ENCODE measurements at regions not wholly inside any gene's neighbourhood (a gene's known extent, or its start where the extent isn't known, plus 50 kb on each side); places are given as distances from the start of the nearest gene placed in this dataset.

DNA sequence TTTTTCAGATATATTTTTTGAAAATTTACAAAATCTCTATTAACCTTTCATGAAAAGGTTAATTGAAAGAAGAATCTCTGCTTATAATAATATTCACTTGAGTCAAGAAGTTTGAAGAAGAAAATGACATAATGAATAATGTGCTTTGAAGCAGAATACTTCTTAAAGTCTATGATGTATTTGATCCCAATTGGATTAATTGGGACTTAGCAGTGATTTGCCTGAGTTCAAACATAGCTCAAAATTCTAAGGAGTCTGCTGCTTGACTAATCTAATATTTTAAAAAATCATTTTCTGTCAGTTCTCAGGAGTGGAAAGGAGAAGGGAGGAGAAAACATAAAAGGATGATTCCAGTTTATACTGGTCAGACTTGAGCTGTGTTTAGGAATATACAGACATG lies 1150.4 kb upstream of the INTU start:
- BruUV-seq (replicated peaks) = no TSS peak
- Histone ChIP-seq H4K20me1 (replicated peaks; ENCODE audit: control insufficient read depth, extremely low read depth, insufficient read depth, low read length) (no peaks in the 10 kb centered on the region), H3K4me3 (replicated peaks in 1 of 3; ENCODE audit: insufficient read depth in 1 of 3, low read depth in 1 of 3, low read length in 3 of 3) (no peak overlapping the region), H2AFZ (ENCODE audit: low read depth, low read length) (no peak overlapping the region), H3K9me1 (replicated peaks; ENCODE audit: control insufficient read depth, extremely low read depth, insufficient read depth, low read length) (no peaks in the 10 kb centered on the region), H3K27me3 (ENCODE audit: control insufficient read depth in 2 of 2, insufficient read depth in 2 of 2, low read length in 2 of 2) (peaks cover 0 to under 1% of the 10 kb centered on the region in 2 experiments), H3K79me2 (ENCODE audit: control insufficient read depth, insufficient read depth, low read length) (no peaks in the 10 kb centered on the region), H3K4me1 (ENCODE audit: control insufficient read depth, extremely low read depth, insufficient read depth, low read length) (no peaks in the 10 kb centered on the region), H3K9ac (replicated peaks; ENCODE audit: extremely low read depth, insufficient read depth, low read length) (no peak overlapping the region), H3K9me3 (replicated peaks; ENCODE audit: control insufficient read depth, insufficient read depth, low read length) (no peaks in the 10 kb centered on the region), H3K4me2 (ENCODE audit: insufficient read depth, low read length) (no peak overlapping the region), H3K27ac (ENCODE audit: insufficient read depth, low read depth, low read length) (no peak overlapping the region), H3K36me3 (ENCODE audit: control insufficient read depth in 2 of 2, extremely low read depth in 1 of 2, insufficient read depth in 2 of 2, low read length in 2 of 2) (no peaks in the 10 kb centered on the region)
- DNase-seq (ENCODE audit: low read depth, low spot score) (no peak), FAIRE-seq (no peak)
- TF ChIP-seq JUN (IDR thresholded peaks at IDR 0.05; ENCODE audit: borderline replicate concordance, insufficient read depth, insufficient read length, low read depth) = no peak
- TF ChIP-seq POLR2AphosphoS5 (IDR thresholded peaks at IDR 0.05; ENCODE audit: insufficient read depth, low read depth, low read length) = no peak
- no peak for TF ChIP-seq GATA2 (IDR thresholded peaks at IDR 0.05; ENCODE audit: insufficient read depth, insufficient read length, low read depth, low read length)
- TF ChIP-seq CTCF (IDR thresholded peaks at IDR 0.05; ENCODE audit: extremely low read depth in 1 of 2, insufficient read depth in 1 of 2, low read depth in 1 of 2, low read length in 2 of 2) = no peak
- TF ChIP-seq EZH2 (IDR thresholded peaks at IDR 0.05; ENCODE audit: borderline replicate concordance, low read depth, low read length, severe bottlenecking) = no peak
- TF ChIP-seq, protein P1, sequence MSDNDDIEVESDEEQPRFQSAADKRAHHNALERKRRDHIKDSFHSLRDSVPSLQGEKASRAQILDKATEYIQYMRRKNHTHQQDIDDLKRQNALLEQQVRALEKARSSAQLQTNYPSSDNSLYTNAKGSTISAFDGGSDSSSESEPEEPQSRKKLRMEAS (IDR thresholded peaks at IDR 0.05; ENCODE audit: insufficient read depth, insufficient read length) = no peak
- no peak for TF ChIP-seq POLR2A (IDR thresholded peaks at IDR 0.05; ENCODE audit: low read depth, low read length)
- TF ChIP-seq MYC (IDR thresholded peaks at IDR 0.05; ENCODE audit: low read depth, low read length) = no peak
- TF ChIP-seq FOS (IDR thresholded peaks at IDR 0.05; ENCODE audit: borderline replicate concordance, insufficient read depth, low read length) = no peak
- CTCF ChIA-PET = interaction anchor here (1.0 kb wide), 1 partner anchor 10 kb away, joined by 3 read pairs; no protein-coding TSS in a partner anchor
- intact Hi-C loops (cut with micrococcal nuclease) (no loop called here), dilution Hi-C loops (cut with MboI; ENCODE audit: extremely low pct_ligation_motif_present, low sequenced_read_pairs) (no loop called here)
- POLR2A ChIA-PET = no interaction called here
